ENCODE measurements at regions not wholly inside any gene's neighbourhood (a gene's known extent, or its start where the extent isn't known, plus 50 kb on each side); places are given as distances from the start of the nearest gene placed in this dataset.

DNA sequence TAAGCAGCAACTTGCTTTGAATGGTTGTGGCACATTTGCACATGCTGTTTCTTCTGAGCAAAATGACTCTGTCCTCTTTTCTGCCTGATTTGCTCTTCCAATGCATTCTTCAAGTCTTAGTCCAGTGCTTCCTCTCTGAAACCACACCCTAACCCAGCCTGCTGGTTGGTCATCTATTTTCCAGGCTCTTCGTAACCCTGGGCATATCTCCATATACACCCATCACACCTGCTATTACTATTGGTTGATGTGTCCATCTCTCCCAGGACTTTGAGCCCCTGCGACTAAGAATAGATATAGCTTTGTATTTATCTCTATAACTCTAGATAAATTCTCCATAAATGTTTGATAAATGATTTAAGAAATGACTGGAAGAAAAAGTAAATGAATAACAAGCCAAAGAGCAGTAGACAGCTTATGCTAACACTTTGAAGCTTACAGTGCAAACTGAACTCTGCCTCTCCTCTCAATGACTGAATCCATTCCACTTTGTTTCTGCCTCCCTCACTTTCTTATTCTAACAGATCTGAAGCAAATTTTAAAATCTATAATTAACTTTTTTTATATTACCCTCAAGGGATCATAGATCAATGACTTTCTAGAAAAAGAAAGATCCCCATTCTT, 59.7 kb upstream of the NT5E start:
- TF ChIP-seq, protein P1, sequence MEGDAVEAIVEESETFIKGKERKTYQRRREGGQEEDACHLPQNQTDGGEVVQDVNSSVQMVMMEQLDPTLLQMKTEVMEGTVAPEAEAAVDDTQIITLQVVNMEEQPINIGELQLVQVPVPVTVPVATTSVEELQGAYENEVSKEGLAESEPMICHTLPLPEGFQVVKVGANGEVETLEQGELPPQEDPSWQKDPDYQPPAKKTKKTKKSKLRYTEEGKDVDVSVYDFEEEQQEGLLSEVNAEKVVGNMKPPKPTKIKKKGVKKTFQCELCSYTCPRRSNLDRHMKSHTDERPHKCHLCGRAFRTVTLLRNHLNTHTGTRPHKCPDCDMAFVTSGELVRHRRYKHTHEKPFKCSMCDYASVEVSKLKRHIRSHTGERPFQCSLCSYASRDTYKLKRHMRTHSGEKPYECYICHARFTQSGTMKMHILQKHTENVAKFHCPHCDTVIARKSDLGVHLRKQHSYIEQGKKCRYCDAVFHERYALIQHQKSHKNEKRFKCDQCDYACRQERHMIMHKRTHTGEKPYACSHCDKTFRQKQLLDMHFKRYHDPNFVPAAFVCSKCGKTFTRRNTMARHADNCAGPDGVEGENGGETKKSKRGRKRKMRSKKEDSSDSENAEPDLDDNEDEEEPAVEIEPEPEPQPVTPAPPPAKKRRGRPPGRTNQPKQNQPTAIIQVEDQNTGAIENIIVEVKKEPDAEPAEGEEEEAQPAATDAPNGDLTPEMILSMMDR (IDR thresholded peaks at IDR 0.05; ENCODE audit: borderline replicate concordance, insufficient read depth, low read depth, low read length): no peak
- H3K4me3 ChIP-seq (ENCODE audit: low read depth, low read length): no peak overlapping the region

DNA sequence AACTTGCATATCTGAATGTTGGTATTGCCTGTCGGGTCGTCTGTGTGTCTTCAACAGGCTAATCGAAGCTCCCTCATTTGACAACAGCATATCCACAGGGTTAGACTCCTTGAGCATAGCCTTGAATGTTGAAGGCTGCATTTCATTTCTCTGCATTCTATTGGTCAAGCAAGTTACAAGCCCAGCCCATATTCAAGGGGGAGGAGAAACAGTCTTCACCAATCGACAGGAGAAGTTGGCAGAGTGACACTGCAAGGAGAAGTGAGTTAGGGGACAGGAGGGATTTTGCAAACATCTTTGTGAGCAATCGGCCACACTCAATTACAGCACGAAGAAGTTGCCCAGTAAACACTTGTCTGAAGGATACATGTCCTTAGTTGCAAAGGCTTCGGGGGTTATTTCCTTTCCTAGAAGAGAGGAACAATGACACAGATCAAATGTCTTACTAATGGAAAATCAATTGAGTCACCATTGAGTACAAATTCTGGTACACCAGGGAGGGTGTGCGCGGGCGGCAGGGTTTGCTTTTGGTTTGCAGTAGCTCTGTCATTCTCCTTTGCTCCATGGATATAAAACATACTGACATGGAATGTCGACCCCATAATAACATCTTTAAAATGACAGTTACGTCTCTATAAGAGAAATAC, 60.6 kb upstream of the NT5E start:
- no peak overlapping the region for H3K4me3 ChIP-seq (ENCODE audit: low read depth, low read length)
- TF ChIP-seq, protein P1 (IDR thresholded peaks at IDR 0.05; ENCODE audit: borderline replicate concordance, insufficient read depth, low read depth, low read length): no peak

DNA sequence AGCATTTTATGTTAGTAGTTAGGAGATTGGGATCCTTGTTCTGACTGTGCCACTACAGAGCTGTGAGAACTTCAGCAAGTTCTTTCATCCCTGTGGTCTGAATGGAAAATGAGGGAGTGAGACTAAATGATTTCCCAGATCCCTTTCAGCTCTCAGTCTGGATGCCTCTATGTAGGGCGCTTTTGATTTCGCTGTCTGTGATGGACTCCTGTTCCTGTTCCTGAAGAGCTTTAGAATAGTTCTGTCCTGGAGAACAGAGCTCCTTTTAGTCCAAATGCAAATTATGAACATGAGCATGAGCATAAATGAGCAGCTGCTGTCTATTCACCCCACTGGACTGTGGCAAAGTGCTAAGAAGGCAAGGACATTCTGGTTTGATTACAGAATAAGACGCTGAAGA, 61.4 kb upstream of the NT5E start:
- TF ChIP-seq, protein P1 (IDR thresholded peaks at IDR 0.05; ENCODE audit: borderline replicate concordance, insufficient read depth, low read depth, low read length): no peak
- no peak overlapping the region for H3K4me3 ChIP-seq (ENCODE audit: low read depth, low read length)

- TF ChIP-seq, protein P1 (IDR thresholded peaks at IDR 0.05; ENCODE audit: borderline replicate concordance, insufficient read depth, low read depth, low read length): no peak
- no peak overlapping the region for H3K4me3 ChIP-seq (ENCODE audit: low read depth, low read length)
These were observed 64.1 kb upstream of the NT5E start for GRCh38 chr6:85385636-85386315.

- TF ChIP-seq, protein P1 (IDR thresholded peaks at IDR 0.05; ENCODE audit: borderline replicate concordance, insufficient read depth, low read depth, low read length): no peak
- H3K4me3 ChIP-seq (ENCODE audit: low read depth, low read length): no peak overlapping the region
These were observed 66.8 kb upstream of the NT5E start for GRCh38 chr6:85383042-85383441.

DNA sequence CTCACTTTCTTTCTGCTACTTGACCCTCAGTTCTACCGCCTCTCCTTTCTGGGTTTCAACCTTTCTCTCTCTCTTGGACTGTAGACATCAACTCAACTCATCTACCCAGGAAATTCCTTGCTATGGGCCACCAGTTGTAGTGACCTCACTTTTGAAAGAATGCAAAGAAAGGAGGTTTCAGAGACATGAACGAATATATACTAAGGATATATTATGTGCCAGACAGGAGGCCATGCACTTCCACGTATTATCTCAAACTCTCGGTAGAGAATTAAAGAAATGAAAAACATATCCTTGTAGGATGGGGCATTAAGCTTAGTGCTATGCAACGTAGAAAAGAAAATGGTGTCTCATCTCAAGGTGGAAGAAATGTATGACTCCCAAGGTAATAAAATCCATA, 67.3 kb upstream of the NT5E start:
- TF ChIP-seq, protein P1 (IDR thresholded peaks at IDR 0.05; ENCODE audit: borderline replicate concordance, insufficient read depth, low read depth, low read length): no peak
- no peak overlapping the region for H3K4me3 ChIP-seq (ENCODE audit: low read depth, low read length)

GRCh38 chr6:85372915-85373270, 77.0 kb upstream of the NT5E start:
- TF ChIP-seq, protein P1 (IDR thresholded peaks at IDR 0.05; ENCODE audit: borderline replicate concordance, insufficient read depth, low read depth, low read length): no peak

More at GRCh38 chr6:85372915-85373270, 77.0 kb upstream of the NT5E start:
- H3K4me3 ChIP-seq (ENCODE audit: low read depth, low read length): no peak overlapping the region
